ENCODE measurements at regions not wholly inside any gene's neighbourhood (a gene's known extent, or its start where the extent isn't known, plus 50 kb on each side); places are given as distances from the start of the nearest gene placed in this dataset.

GRCh38 chr1:95534985-95535384 is 301.0 kb downstream of the RWDD3 start:
- TF ChIP-seq CTCF (IDR thresholded peaks at IDR 0.05), result no peak
- TF ChIP-seq POLR2A (IDR thresholded peaks at IDR 0.05), result peak in 1 of 3 donors; percentile 20
